Trophoblast cell (in vitro differentiated cells and primary cell): ENCODE measurements at regions not wholly inside any gene's neighbourhood (a gene's known extent, or its start where the extent isn't known, plus 50 kb on each side); places are given as distances from the start of the nearest gene placed in this dataset.

Experiments used
- DNase-seq, 2 donors: peaks; one replicate each; pipeline ENCODE4 v3.0.0-alpha.2; 2016
- H2AFZ ChIP-seq: 2 replicates; pipeline ENCODE4 v1.6.1; 2013; ENCODE audit warnings: low read length, moderate library complexity, mild to moderate bottlenecking; ENCODE audit not compliant: insufficient read depth, poor library complexity
- H2AK5ac ChIP-seq: 2 replicates; pipeline ENCODE4 v1.6.1; 2013; ENCODE audit warnings: mild to moderate bottlenecking, low read length
- H2BK120ac ChIP-seq: 2 replicates; pipeline ENCODE4 v1.6.1; 2013; ENCODE audit warnings: low read length, mild to moderate bottlenecking, moderate library complexity; ENCODE audit not compliant: insufficient read depth, poor library complexity
- H2BK12ac ChIP-seq: 2 replicates; pipeline ENCODE4 v1.6.1; 2013; ENCODE audit warnings: mild to moderate bottlenecking, low read length, moderate library complexity
- H2BK5ac ChIP-seq: 2 replicates; pipeline ENCODE4 v1.6.1; 2013; ENCODE audit warnings: low read length, low read depth, moderate library complexity, mild to moderate bottlenecking; ENCODE audit not compliant: poor library complexity
- H3K14ac ChIP-seq: 2 replicates; pipeline ENCODE4 v1.6.1; 2013; ENCODE audit warnings: mild to moderate bottlenecking, low read length
- H3K18ac ChIP-seq: 2 replicates; pipeline ENCODE4 v1.6.1; 2013; ENCODE audit warnings: mild to moderate bottlenecking, low read length
- H3K23ac ChIP-seq: 2 replicates; pipeline ENCODE4 v1.6.1; 2013; ENCODE audit warnings: low read length
- H3K27ac ChIP-seq: 2 replicates; pipeline ENCODE4 v1.5.1; 2013; ENCODE audit warnings: low read depth, mild to moderate bottlenecking, inconsistent platforms, low read length, moderate library complexity
- H3K27me3 ChIP-seq: 2 replicates; pipeline ENCODE4 v1.6.1; 2013; ENCODE audit warnings: inconsistent platforms, mild to moderate bottlenecking, low read length, moderate library complexity; ENCODE audit not compliant: insufficient read depth
- H3K36me3 ChIP-seq, 2 experiments: 1 replicate in 1 of 2; 2 replicates in 1 of 2; pipeline ENCODE4 v1.6.1; 2013; ENCODE audit warnings: low read length in 2 of 2, mild to moderate bottlenecking in 2 of 2, moderate library complexity in 1 of 2; ENCODE audit not compliant: insufficient read depth in 2 of 2, control insufficient read depth in 1 of 2
- H3K4ac ChIP-seq: 2 replicates; pipeline ENCODE4 v1.6.1; 2013; ENCODE audit warnings: low read depth, mild to moderate bottlenecking, low read length, moderate library complexity
- H3K4me1 ChIP-seq, 2 experiments: 1 replicate in 1 of 2; 2 replicates in 1 of 2; pipeline ENCODE4 v1.6.1; 2013; ENCODE audit warnings: low read length in 2 of 2, mild to moderate bottlenecking in 2 of 2, moderate library complexity in 1 of 2; ENCODE audit not compliant: insufficient read depth in 2 of 2, control insufficient read depth in 1 of 2
- H3K4me2 ChIP-seq: 2 replicates; pipeline ENCODE4 v1.6.1; 2013; ENCODE audit warnings: inconsistent platforms, mild to moderate bottlenecking, low read length, moderate library complexity
- H3K4me3 ChIP-seq: 2 replicates; pipeline ENCODE4 v1.5.1; 2013; ENCODE audit warnings: mild to moderate bottlenecking, low read depth, low read length, inconsistent platforms
- H3K79me1 ChIP-seq: one replicate; pipeline ENCODE4 v1.6.1; 2013; ENCODE audit warnings: low read length
- H3K79me2 ChIP-seq: 2 replicates; pipeline ENCODE4 v1.6.1; 2013; ENCODE audit warnings: low read length, mild to moderate bottlenecking; ENCODE audit not compliant: control insufficient read depth, insufficient read depth, poor library complexity
- H3K9ac ChIP-seq: 2 replicates; pipeline ENCODE4 v1.6.1; 2013; ENCODE audit warnings: mild to moderate bottlenecking, low read length
- H3K9me3 ChIP-seq: 2 replicates; pipeline ENCODE4 v1.6.1; 2013; ENCODE audit warnings: low read depth, mild to moderate bottlenecking, control low read depth, inconsistent platforms, low read length; ENCODE audit not compliant: insufficient read depth
- H4K12ac ChIP-seq: 2 replicates; pipeline ENCODE4 v1.6.1; 2013; ENCODE audit warnings: low read depth, mild to moderate bottlenecking, low read length, moderate library complexity
- H4K8ac ChIP-seq: 2 replicates; pipeline ENCODE4 v1.6.1; 2013; ENCODE audit warnings: low read depth, mild to moderate bottlenecking, low read length, moderate library complexity
- H4K91ac ChIP-seq: one replicate; pipeline ENCODE4 v1.6.1; 2013; ENCODE audit warnings: low read depth, mild to moderate bottlenecking, low read length, moderate library complexity
- WGBS: extraction: QIAGEN DNeasy Blood & Tissue Kit; methylation state at CpG from one replicate; pipeline ENCODE4 v1.1.7; 2013; ENCODE audit warnings: missing lambda C conversion rate; ENCODE audit not compliant: insufficient read length, insufficient coverage; ENCODE audit errors: extremely low coverage; 5-methylcytosine and 5-hydroxymethylcytosine counted together

GRCh38 chr21:45338311-45339017 is 50.8 kb upstream of the POFUT2 start:
- no peak overlapping the region for H4K91ac ChIP-seq
- no peak overlapping the region for H4K12ac ChIP-seq
- no peak overlapping the region for H2AFZ ChIP-seq
- H4K8ac ChIP-seq, result no peak overlapping the region
- no peak overlapping the region for H3K23ac ChIP-seq
- no peaks in the 10 kb centered on the region for H3K9me3 ChIP-seq
- H2BK5ac ChIP-seq, result no peak overlapping the region
- no peak overlapping the region for H3K4ac ChIP-seq
- H3K9ac ChIP-seq, result no peak overlapping the region
- H3K79me2 ChIP-seq, result no peaks in the 10 kb centered on the region
- H3K79me1 ChIP-seq, result peaks cover 5% of the 10 kb centered on the region
- H3K4me3 ChIP-seq, result no peak overlapping the region
- no CpG with 5 or more reads among the region's 13 CpGs for WGBS
- H3K36me3 ChIP-seq, result no peaks in the 10 kb centered on the region
- H3K27me3 ChIP-seq, result no peaks in the 10 kb centered on the region
- peaks cover 11 to 16% of the 10 kb centered on the region in 2 experiments for H3K4me1 ChIP-seq
- H3K14ac ChIP-seq, result no peak overlapping the region
- H3K4me2 ChIP-seq, result no peak overlapping the region
- H2BK120ac ChIP-seq, result no peak overlapping the region
- no peak overlapping the region for H3K27ac ChIP-seq
- no peak for DNase-seq
- no peak overlapping the region for H2AK5ac ChIP-seq
- H2BK12ac ChIP-seq, result no peak overlapping the region
- no peak overlapping the region for H3K18ac ChIP-seq

- Histone ChIP-seq H4K91ac (no peak overlapping the region), H4K12ac (no peak overlapping the region), H3K9ac (no peak overlapping the region), H3K79me2 (no peaks in the 10 kb centered on the region), H3K4me2 (no peak overlapping the region), H3K27me3 (no peaks in the 10 kb centered on the region), H3K4me1 (peaks cover 7 to 12% of the 10 kb centered on the region in 2 experiments), H2BK120ac (no peak overlapping the region), H3K36me3 (no peaks in the 10 kb centered on the region), H3K18ac (no peak overlapping the region), H2AK5ac (no peak overlapping the region), H2AFZ (no peak overlapping the region), H3K23ac (no peak overlapping the region), H3K14ac (no peak overlapping the region), H3K4ac (no peak overlapping the region), H3K4me3 (no peak overlapping the region), H3K79me1 (peaks cover 1% of the 10 kb centered on the region), H2BK12ac (no peak overlapping the region), H3K27ac (no peak overlapping the region), H2BK5ac (no peak overlapping the region), H4K8ac (no peak overlapping the region), H3K9me3 (no peaks in the 10 kb centered on the region)
- no peak for DNase-seq
- whole genome bisulfite sequencing, result no CpG with 5 or more reads among the region's 19 CpGs
Observed at GRCh38 chr21:45339421-45340402, 52.0 kb upstream of the POFUT2 start.

- H4K12ac ChIP-seq, result no peak overlapping the region
- no peak overlapping the region for H3K9ac ChIP-seq
- no peak overlapping the region for H3K18ac ChIP-seq
- no peak overlapping the region for H2AK5ac ChIP-seq
- H2BK12ac ChIP-seq, result no peak overlapping the region
- H3K4me2 ChIP-seq, result no peak overlapping the region
- no peak overlapping the region for H4K91ac ChIP-seq
- H2AFZ ChIP-seq, result no peak overlapping the region
- H3K14ac ChIP-seq, result no peak overlapping the region
- 100% methylated on average over 1 of the region's 8 CpGs for WGBS
- no peaks in the 10 kb centered on the region for H3K36me3 ChIP-seq
- no peak for DNase-seq
- H2BK5ac ChIP-seq, result no peak overlapping the region
- no peaks in the 10 kb centered on the region for H3K9me3 ChIP-seq
- H3K4me1 ChIP-seq, result peaks cover 7 to 12% of the 10 kb centered on the region in 2 experiments
- H3K4me3 ChIP-seq, result peak overlapping the region; percentile 5
- no peak overlapping the region for H4K8ac ChIP-seq
- H3K23ac ChIP-seq, result no peak overlapping the region
- H3K27me3 ChIP-seq, result no peaks in the 10 kb centered on the region
- H3K79me1 ChIP-seq, result no peaks in the 10 kb centered on the region
- H2BK120ac ChIP-seq, result no peak overlapping the region
- no peak overlapping the region for H3K4ac ChIP-seq
- H3K27ac ChIP-seq, result no peak overlapping the region
- no peaks in the 10 kb centered on the region for H3K79me2 ChIP-seq
Observed at GRCh38 chr21:45340515-45340914, 52.8 kb upstream of the POFUT2 start.

GRCh38 chr21:45341261-45341660 is 53.6 kb upstream of the POFUT2 start:
- no CpG with 5 or more reads among the region's 8 CpGs for WGBS
- H3K79me2 ChIP-seq, result no peaks in the 10 kb centered on the region
- no peak overlapping the region for H4K8ac ChIP-seq

More at GRCh38 chr21:45341261-45341660, 53.6 kb upstream of the POFUT2 start:
- Histone ChIP-seq H2AFZ (no peak overlapping the region), H2AK5ac (no peak overlapping the region), H3K14ac (no peak overlapping the region), H3K4ac (no peak overlapping the region), H3K79me1 (no peaks in the 10 kb centered on the region), H3K27me3 (no peaks in the 10 kb centered on the region), H3K4me1 (peaks cover 7 to 12% of the 10 kb centered on the region in 2 experiments), H3K4me2 (no peak overlapping the region), H3K9ac (no peak overlapping the region), H3K18ac (no peak overlapping the region), H2BK12ac (no peak overlapping the region), H3K36me3 (no peaks in the 10 kb centered on the region), H3K27ac (no peak overlapping the region), H2BK120ac (peak overlapping the region; percentile 73), H4K12ac (no peak overlapping the region), H2BK5ac (no peak overlapping the region), H3K23ac (no peak overlapping the region), H4K91ac (no peak overlapping the region), H3K4me3 (no peak overlapping the region), H3K9me3 (no peaks in the 10 kb centered on the region)
- DNase-seq, result no peak
